GM12874 (cell line): ENCODE measurements at regions not wholly inside any gene's neighbourhood (a gene's known extent, or its start where the extent isn't known, plus 50 kb on each side); places are given as distances from the start of the nearest gene placed in this dataset.

Experiments
- TF ChIP-seq, protein P1 (sequence below): IDR thresholded peaks from 2 replicates; pipeline ENCODE4 v1.5.1; 2011; ENCODE audit warnings: low read depth, mild to moderate bottlenecking, control low read depth, low read length, moderate library complexity; ENCODE audit not compliant: insufficient read depth

DNA sequence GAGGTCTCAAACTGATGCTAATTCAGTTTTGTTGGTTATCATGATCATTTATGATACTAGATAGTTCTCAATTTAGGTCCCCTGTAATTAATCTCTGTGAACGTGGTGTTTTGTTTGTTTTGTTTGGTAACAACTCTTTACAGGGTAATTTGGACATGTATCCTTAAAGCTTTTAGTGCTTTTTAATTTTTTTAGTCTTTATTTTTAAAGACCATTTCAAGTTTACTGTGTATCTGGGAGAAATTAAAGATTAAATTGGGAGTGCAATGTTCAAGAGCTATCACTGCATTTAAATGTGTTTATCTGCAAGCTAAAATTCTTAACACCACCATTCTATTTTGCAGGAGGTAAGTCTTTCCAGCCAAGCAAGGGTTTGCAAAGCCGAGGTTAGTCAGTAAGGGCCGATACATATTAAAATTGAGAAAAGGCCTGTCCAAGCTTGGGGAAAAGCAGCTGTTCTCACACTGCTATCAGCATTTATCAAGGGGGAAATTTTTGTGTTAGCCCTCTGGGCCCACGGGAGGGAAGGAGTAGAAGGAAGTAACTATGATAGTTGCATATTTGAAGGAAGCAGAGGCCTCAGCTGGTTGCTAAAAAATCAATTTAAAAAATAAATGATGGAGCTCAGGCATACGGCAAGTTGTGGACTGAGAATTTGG, 59.3 kb upstream of the ZNF217 start:
- TF ChIP-seq, protein P1, sequence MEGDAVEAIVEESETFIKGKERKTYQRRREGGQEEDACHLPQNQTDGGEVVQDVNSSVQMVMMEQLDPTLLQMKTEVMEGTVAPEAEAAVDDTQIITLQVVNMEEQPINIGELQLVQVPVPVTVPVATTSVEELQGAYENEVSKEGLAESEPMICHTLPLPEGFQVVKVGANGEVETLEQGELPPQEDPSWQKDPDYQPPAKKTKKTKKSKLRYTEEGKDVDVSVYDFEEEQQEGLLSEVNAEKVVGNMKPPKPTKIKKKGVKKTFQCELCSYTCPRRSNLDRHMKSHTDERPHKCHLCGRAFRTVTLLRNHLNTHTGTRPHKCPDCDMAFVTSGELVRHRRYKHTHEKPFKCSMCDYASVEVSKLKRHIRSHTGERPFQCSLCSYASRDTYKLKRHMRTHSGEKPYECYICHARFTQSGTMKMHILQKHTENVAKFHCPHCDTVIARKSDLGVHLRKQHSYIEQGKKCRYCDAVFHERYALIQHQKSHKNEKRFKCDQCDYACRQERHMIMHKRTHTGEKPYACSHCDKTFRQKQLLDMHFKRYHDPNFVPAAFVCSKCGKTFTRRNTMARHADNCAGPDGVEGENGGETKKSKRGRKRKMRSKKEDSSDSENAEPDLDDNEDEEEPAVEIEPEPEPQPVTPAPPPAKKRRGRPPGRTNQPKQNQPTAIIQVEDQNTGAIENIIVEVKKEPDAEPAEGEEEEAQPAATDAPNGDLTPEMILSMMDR = no peak

GRCh38 chr20:53652090-53652858, 58.6 kb upstream of the ZNF217 start:
- TF ChIP-seq, protein P1 = no peak

GRCh38 chr20:53647286-53647821, 53.7 kb upstream of the ZNF217 start:
- TF ChIP-seq, protein P1 = no peak

DNA sequence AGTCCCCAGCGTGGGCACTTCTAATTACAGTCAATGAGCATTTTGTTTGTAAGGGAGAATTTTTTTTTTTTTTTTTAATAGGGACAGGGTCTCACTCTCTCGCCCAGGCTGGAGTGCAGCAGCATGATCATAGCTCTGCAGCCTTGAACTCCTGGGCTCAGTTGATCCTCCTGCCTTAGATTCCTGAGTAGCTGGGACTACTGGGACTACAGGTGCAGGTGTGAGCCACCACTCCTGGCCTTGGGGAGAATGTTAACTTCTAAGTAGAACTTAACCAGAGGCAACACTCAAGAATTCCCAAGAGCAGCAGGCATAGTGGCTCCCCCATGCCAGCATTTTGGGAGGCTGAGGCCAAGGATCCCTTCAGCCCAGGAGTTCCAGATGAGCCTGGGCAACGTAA, 52.9 kb upstream of the ZNF217 start:
- TF ChIP-seq, protein P1 = no peak

DNA sequence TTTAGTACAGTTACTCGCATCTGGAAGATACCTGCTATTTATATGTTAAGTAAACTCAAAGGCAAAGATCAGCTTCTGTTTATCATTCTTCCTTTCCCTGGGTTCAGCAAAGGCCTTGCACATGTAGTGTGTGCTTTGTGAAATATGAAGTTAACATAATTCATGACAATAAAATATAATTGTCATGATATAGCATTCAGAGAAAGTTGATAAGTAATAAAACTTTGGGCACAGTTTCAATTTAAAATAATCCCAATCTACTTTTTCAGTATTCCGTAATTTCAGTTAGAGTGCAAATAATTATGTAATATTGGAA, 51.9 kb upstream of the ZNF217 start:
- TF ChIP-seq, protein P1 = no peak
